ENCODE measurements at regions not wholly inside any gene's neighbourhood (a gene's known extent, or its start where the extent isn't known, plus 50 kb on each side); places are given as distances from the start of the nearest gene placed in this dataset.
A peak's percentile ranks its signal among the peaks of the same experiment; 100 is the strongest.

DNA sequence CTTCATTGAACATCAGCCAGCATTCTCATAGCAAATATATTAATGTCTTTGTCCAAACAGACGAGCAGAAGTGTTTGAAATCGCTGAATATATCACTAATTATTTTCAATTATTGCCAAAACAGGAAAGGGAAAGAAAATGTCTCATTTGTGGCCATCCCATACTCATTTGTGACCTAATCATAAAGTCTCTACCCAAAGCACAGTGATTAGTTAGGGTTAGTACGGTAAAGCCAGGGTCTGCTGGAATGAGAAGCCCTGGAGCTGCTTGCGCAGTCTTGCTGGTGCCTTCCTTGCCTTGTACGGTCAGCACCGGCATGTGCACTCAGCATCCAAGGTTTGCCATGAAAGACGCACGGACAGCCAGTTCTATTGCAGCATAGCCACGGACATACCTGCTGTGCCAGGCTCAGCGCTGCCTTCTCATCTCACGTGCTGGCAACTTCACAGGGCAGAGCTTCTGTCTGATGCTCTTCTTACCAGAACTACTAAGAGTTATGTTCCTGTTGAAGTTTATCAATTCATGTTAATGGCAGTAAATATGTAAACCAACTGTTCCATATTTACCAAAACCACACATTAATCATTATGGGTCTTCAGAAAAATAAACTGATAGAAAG, 74.7 kb upstream of the POU2AF2 start:
- DNase-seq (ENCODE audit: low read depth in 1 of 2, low spot score in 1 of 2): peak in 1 of 2 experiments; percentile 17
- in situ Hi-C loops (cut with HindIII; ENCODE audit: low pct_unique_long_range_greater_than_20kb, low sequenced_read_pairs): no loop called here
- TF ChIP-seq JUND (IDR thresholded peaks at IDR 0.05; ENCODE audit: low read depth): no peak

DNA sequence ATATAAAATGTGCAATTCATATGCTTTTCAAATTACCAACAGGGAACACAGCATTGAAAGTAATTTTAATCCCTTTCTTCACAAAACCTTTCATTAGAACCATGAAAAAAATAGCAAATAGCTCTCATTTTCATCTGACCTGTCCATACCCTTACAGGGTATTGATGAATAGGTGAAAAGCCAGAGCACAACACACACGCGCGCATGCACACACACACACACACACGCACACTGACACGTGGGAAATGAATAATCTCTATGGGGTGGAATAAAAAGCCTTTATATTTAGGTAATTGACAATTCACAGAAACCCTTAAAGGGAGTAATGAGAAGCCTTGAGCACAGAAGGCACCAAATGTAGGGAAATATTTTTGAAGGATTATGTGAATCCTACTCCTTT, 76.2 kb upstream of the POU2AF2 start:
- in situ Hi-C loops (cut with HindIII; ENCODE audit: low pct_unique_long_range_greater_than_20kb, low sequenced_read_pairs): no loop called here
- TF ChIP-seq JUND (IDR thresholded peaks at IDR 0.05; ENCODE audit: low read depth): no peak
- no peak for DNase-seq (ENCODE audit: low read depth in 1 of 2, low spot score in 1 of 2)

DNA sequence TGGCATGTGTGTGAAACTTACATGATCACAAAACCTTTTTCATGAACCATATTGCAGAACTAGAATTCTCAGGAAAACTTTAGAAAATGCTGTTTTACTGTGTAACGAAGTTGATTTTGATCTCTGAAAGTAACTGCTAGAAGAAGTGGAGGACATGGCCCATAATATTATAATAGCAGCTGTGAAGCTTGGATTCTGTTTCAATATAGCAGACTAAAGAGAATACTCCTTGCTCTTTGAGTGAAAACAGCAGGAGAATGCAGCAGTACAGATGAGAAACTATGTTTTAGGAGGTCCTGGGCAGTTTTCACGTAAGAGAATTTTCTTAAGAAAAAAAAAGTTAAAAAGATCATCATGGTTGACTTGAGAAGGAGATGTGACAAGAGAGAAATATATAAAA, 76.7 kb upstream of the POU2AF2 start:
- TF ChIP-seq JUND (IDR thresholded peaks at IDR 0.05; ENCODE audit: low read depth): no peak
- in situ Hi-C loops (cut with HindIII; ENCODE audit: low pct_unique_long_range_greater_than_20kb, low sequenced_read_pairs): no loop called here
- DNase-seq (ENCODE audit: low read depth in 1 of 2, low spot score in 1 of 2): no peak

DNA sequence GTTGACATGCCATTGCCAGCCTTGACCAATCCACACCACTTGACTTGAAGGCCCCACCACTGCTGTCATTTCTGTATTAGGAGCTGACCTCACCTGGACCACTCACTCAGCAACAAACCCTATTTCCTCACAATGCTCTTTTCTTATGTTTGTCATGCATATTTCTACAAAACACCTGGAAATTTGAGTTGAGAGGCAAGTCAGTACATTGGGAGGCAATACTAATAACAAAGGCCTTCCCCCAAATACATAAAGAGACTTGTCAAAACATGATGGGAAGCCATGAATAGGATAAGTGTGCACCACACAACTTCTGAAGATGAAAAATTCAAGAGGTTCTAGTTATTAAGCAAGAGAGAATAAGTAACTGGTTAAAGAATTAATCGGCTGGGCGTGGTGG, 77.9 kb upstream of the POU2AF2 start:
- in situ Hi-C loops (cut with HindIII; ENCODE audit: low pct_unique_long_range_greater_than_20kb, low sequenced_read_pairs): no loop called here
- no peak for DNase-seq (ENCODE audit: low read depth in 1 of 2, low spot score in 1 of 2)
- TF ChIP-seq JUND (IDR thresholded peaks at IDR 0.05; ENCODE audit: low read depth): no peak

DNA sequence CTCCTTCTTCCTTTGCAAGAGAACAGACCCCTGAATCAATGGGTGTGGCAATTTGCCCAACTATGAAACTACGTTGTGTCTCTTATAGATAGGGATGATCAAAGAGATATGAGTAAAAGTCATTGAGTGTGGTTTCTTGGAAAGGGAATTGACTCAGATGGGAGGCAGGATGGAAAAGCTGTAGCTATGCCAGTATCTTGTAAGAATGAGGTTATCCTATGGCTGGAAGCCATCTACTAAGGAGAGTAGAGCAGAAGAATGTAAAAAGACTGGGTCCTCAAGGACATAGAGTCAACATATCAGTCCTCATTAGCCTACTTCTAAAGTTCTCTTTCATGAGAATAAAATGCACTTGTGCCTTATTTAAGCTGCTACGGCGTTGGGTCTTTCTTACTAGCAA, 78.9 kb upstream of the POU2AF2 start:
- in situ Hi-C loops (cut with HindIII; ENCODE audit: low pct_unique_long_range_greater_than_20kb, low sequenced_read_pairs): no loop called here
- no peak for DNase-seq (ENCODE audit: low read depth in 1 of 2, low spot score in 1 of 2)

DNA sequence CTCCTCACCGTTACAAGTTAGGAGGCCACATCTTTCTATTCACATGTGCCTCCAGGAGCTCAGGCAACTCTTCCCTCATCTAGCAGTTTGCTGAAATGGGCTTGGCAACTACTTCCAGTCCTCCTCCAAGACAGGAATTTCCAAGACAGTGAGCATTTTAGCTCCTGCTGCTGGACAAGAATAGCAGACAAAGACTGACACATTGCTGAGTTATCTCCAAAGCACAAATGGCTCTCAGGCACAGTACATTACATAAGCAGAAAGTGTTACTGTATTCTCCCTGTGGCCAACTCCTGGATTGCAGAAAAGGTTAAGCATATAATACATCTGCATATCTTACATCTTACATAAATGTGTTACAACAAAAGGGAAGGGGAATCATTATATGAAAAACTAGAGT, 83.2 kb upstream of the POU2AF2 start:
- TF ChIP-seq JUND (IDR thresholded peaks at IDR 0.05; ENCODE audit: low read depth): no peak
- in situ Hi-C loops (cut with HindIII; ENCODE audit: low pct_unique_long_range_greater_than_20kb, low sequenced_read_pairs): no loop called here
- peak in 1 of 2 experiments; percentile 25 for DNase-seq (ENCODE audit: low read depth in 1 of 2, low spot score in 1 of 2)

More for the DNA sequence above, 78.9 kb upstream of the POU2AF2 start:
- no peak for TF ChIP-seq JUND (IDR thresholded peaks at IDR 0.05; ENCODE audit: low read depth)

DNA sequence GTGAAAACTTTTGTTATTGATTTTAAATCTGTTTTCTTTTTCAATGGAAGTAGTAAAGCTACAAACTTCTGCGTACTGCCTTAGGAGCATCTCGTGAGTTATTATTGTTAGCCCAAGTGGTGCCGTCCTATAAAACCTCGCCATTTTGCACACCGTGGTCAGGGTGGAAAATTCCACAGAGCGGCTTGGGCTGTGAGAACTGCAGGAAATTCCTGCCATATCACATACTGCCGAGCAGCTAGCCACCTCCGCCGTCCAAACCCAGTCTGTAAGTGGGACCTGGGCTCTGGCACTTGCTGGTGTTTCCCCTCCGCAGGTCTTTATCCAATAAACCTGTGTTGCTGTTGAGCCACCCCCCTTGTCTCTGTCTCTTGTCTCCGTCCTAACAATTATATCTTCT, 88.0 kb upstream of the POU2AF2 start:
- in situ Hi-C loops (cut with HindIII; ENCODE audit: low pct_unique_long_range_greater_than_20kb, low sequenced_read_pairs): no loop called here
- peak in 1 of 2 experiments; percentile 55 for DNase-seq (ENCODE audit: low read depth in 1 of 2, low spot score in 1 of 2)
- no peak for TF ChIP-seq JUND (IDR thresholded peaks at IDR 0.05; ENCODE audit: low read depth)

DNA sequence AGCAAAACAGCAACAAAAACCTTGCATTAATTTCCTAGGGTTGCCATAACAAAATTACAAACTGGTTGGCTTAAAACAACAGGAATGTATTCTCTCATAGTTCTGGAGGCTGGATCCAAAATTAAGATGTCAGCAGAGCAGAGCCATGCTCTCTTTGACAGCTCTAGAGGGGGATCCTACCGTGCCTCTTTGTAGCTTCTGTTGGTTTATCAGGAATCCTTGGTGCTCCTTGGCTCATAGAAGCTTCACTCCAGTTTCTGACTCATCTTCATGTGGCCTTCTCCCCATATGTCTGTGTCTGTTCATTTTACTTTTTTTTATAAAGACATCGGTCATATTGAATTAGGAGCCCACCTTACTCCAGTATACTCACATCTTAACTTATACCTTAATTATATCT, 90.5 kb upstream of the POU2AF2 start:
- in situ Hi-C loops (cut with HindIII; ENCODE audit: low pct_unique_long_range_greater_than_20kb, low sequenced_read_pairs): no loop called here
- TF ChIP-seq JUND (IDR thresholded peaks at IDR 0.05; ENCODE audit: low read depth): no peak
- DNase-seq (ENCODE audit: low read depth in 1 of 2, low spot score in 1 of 2): no peak

DNA sequence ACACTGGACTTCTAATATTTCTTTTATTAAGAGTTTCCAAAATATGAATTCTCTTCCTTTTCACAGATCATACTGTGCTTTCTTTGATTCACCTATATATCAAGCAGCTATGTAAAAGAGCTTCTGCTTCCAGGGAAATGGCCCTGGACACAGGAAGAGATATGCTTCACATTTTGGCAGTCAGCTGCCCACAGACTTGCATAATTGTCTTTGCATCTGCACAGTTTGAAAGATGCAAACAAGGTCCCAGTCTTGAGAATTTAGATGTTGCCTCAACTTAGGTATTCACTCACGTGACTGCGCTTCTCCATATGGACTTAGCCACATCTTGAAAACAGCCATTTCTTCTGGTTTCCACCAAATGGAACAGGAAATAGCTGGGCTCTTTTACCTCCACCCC, 92.3 kb upstream of the POU2AF2 start:
- in situ Hi-C loops (cut with HindIII; ENCODE audit: low pct_unique_long_range_greater_than_20kb, low sequenced_read_pairs): no loop called here
- no peak for TF ChIP-seq JUND (IDR thresholded peaks at IDR 0.05; ENCODE audit: low read depth)
- no peak for DNase-seq (ENCODE audit: low read depth in 1 of 2, low spot score in 1 of 2)

DNA sequence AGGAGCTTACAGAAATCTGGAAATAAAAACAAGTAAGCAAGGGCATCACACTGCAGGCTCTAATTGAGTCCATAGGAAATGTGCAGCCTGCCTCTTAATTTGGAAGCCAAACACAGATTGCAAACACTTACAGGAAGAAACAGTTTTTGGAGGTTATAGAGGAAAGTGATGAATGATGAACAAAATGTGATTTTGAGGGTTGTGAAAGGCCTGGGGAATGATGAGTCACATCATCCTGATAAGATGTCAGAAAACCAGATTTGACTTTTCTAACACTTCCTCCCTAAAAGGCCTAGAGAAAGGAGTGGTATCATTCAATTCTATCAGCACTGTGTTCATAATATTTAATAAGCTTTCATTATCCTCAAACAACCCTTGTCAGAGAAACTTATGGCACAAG, 96.6 kb upstream of the POU2AF2 start:
- in situ Hi-C loops (cut with HindIII; ENCODE audit: low pct_unique_long_range_greater_than_20kb, low sequenced_read_pairs): no loop called here
- no peak for TF ChIP-seq JUND (IDR thresholded peaks at IDR 0.05; ENCODE audit: low read depth)
- no peak for DNase-seq (ENCODE audit: low read depth in 1 of 2, low spot score in 1 of 2)

DNA sequence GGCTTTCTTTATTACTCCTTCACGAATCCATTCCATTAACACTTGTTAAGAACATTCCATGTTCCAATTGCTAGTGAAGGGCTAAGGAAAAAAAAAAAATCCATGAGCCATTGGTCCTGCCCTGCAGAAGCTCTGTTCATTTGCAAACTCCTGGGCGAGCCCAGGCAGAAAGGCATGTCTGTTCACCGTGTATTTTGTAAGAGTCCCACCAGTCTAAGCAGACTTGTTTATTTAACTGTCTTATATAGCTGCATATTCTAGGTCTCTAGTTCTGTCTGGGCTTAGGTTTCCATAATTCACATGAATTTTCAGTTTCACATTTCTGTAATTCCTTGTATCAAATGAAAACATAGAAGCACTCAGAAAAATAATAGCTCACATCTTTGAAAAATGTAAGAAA, 97.4 kb upstream of the POU2AF2 start:
- no peak for DNase-seq (ENCODE audit: low read depth in 1 of 2, low spot score in 1 of 2)
- TF ChIP-seq JUND (IDR thresholded peaks at IDR 0.05; ENCODE audit: low read depth): no peak
- in situ Hi-C loops (cut with HindIII; ENCODE audit: low pct_unique_long_range_greater_than_20kb, low sequenced_read_pairs): no loop called here

DNA sequence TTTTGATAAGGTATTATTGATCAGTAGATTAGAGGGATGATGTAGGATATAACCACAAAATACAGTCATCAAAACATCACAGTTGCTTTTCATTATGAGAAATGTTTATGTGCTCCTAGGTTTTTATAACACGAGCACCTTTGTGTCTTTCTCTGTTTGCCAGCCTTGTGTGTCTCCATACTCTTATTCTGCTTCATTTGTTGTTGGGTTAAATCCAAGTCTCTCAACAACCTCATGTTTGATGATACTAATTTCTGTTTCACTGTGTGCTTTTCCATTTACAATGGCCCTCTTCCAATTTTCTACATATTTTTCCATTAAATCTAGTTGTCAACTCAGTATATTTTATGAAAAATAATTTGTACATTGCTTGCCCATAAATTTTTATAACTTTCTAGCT, 107.7 kb upstream of the POU2AF2 start:
- no peak for DNase-seq (ENCODE audit: low read depth in 1 of 2, low spot score in 1 of 2)
- in situ Hi-C loops (cut with HindIII; ENCODE audit: low pct_unique_long_range_greater_than_20kb, low sequenced_read_pairs): no loop called here
- TF ChIP-seq JUND (IDR thresholded peaks at IDR 0.05; ENCODE audit: low read depth): no peak

DNA sequence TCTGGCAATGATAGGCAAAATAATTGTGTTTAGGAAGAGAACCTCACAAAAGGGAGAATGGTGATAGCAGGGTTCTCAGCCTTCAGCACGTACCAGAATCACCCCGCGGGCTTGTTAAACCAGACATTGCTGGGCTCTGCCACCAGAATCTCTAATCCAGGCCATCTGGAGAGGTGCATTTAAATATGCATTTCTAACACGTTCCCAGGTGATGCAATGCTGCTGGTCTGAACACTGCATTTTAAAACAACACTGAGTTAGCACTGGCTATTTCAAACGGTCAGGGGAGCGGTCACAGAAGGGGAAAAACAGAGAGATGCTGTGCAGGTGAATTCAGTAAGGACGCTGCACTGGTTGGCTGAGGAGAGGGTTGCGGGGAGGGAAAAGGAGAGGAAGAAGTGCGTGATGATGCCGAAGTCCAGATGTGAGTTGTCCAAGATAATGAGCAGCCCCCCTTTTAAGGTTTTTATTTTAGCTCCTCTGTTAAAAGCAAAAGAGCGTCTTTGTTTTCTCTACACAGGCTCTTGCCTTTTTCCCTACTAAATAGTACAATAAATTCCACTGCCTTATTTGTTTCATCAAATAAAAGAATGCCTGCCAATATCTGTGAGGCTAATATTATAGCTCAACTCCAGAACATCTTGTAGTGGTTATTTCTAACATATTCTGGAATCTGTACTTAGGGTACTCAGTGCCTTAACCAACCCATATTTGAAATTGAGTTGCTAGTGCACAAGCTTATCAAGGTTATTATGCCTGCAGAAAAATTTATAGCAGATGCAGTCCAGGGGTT, 109.6 kb upstream of the POU2AF2 start:
- TF ChIP-seq JUND (IDR thresholded peaks at IDR 0.05; ENCODE audit: low read depth): no peak
- in situ Hi-C loops (cut with HindIII; ENCODE audit: low pct_unique_long_range_greater_than_20kb, low sequenced_read_pairs): no loop called here
- no peak for DNase-seq (ENCODE audit: low read depth in 1 of 2, low spot score in 1 of 2)

Data from T47D (cell line).